NT2/D1 (cell line): ENCODE measurements at regions not wholly inside any gene's neighbourhood (a gene's known extent, or its start where the extent isn't known, plus 50 kb on each side); places are given as distances from the start of the nearest gene placed in this dataset.

Source experiments
- SUZ12 ChIP-seq: IDR thresholded peaks from 2 replicates; pipeline ENCODE4 v1.6.1; 2011; ENCODE audit not compliant: insufficient read length, insufficient read depth; ENCODE audit errors: extremely low read depth
- YY1 ChIP-seq: IDR thresholded peaks from 2 replicates; pipeline ENCODE4 v1.6.1; 2011; ENCODE audit not compliant: insufficient read length, insufficient read depth
- ZNF274 ChIP-seq: IDR thresholded peaks from 2 replicates; pipeline ENCODE4 v1.6.1; 2011; ENCODE audit warnings: mild to moderate bottlenecking, low read depth, low read length

- no peak for TF ChIP-seq ZNF274
- TF ChIP-seq SUZ12: no peak
- no peak for TF ChIP-seq YY1
These were observed 78.8 kb upstream of the SLC2A1 start for GRCh38 chr1:43037466-43037865.
